Renal cortical epithelial cell (primary cell): ENCODE measurements at regions not wholly inside any gene's neighbourhood (a gene's known extent, or its start where the extent isn't known, plus 50 kb on each side); places are given as distances from the start of the nearest gene placed in this dataset.

Experiments used
- DNase-seq: peaks from one replicate; pipeline ENCODE4 v3.0.0-alpha.2; 2011; ENCODE audit warnings: low read depth

- DNase-seq: no peak
These were observed 499.5 kb downstream of the AACS start for GRCh38 chr12:125564753-125565152.

DNA sequence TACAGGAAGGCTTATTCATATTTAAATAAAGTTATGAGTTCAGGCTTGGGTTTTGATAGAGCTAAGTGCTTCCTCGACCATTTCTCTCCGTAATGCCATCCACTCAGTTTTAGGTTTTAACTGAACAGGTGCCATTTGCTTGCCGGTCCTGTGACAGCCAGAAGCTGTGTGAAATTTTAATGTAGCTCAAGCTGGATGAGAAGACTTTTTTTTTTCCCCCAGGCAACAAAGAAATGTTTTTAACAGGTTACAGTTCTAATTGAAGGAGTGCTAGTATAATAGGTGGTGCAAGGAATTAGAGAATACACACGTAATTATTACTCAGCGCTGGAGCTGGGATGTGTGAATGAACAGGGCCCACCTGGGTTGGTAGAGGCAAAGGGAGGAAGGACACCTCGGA lies 502.3 kb downstream of the AACS start:
- DNase-seq: no peak

DNA sequence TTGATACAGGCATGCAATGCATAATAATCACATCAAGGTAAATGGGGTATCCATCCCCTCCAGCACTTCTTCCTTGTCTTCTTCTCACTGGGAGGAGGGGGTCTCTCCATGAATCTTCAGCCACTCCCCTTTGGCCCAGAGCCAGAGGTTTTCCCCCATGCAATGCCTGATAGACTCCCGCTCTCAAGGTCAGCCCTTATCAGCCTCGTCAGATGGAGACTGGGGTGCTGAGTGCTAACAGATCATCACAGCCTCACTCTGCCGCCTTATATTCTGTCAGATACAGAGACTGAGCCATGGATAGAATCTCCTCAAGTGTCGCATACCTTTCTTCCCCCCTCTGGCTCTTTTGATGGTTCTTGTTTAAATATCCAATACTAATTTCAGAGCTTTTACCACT lies 503.1 kb downstream of the AACS start:
- DNase-seq: no peak

DNA sequence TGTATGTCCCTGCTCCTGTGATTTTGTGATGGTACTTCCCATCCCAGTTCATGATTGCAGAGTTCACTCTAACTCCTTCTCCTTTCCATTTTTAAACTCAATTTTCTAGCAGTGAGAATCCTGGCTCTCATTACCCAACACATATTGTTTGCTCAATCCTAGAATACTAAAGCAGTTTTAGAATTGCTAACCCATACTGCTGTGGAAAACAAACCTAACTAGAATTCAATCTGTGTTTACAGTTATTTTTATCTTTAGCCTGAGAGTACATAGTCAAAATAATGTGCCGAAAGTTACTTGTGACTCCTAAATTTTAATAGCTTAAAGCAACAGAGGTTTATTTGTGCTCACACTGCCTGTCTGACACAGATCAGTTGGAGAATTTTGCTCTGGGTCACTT lies 508.0 kb downstream of the AACS start:
- no peak for DNase-seq

- no peak for DNase-seq
These were observed 512.1 kb downstream of the AACS start for GRCh38 chr12:125577334-125577733.

DNA sequence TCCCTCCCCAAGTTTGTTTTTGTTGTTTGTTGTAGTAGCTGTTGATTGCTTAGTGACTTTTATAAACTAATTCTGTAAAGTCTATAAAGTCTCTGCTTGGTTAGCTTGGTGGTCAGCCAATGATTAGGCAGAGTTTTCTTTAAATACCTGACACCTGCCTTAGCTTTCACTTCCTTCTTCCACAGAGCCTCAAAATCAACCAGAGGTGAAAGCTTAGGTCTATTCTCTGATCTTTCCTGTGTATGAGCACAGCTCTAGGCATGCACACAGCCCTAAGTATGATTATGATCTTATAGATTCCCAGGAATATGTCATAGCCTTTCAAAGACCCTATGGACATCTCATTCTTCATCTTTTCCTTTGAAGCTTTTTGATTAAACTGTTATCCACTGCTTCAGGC lies 514.7 kb downstream of the AACS start:
- no peak for DNase-seq

DNA sequence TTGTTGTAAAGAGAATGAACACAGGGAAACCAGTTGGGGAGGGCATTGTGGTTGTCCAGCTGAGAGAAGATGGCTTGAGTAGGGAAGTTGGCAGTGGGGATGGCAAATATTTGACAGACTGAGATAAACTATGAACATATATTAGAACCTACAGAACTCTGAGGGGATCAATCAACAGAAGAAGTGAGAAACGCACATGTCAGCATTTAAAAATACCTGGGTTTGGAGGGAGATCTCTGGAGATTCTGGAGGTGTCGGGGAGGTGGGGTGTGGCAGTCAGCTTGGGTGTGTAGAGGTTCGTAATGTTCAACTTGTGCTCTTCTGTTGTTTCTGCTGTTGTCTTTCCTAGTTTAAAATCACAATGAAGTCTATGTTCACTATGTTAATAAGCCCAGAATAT lies 517.8 kb downstream of the AACS start:
- no peak for DNase-seq

GRCh38 chr12:125586441-125586840 lies 521.2 kb downstream of the AACS start:
- DNase-seq: no peak

GRCh38 chr12:125593269-125593668 lies 528.0 kb downstream of the AACS start:
- DNase-seq: no peak

- no peak for DNase-seq
These were observed 539.7 kb downstream of the AACS start for GRCh38 chr12:125604976-125605375.

DNA sequence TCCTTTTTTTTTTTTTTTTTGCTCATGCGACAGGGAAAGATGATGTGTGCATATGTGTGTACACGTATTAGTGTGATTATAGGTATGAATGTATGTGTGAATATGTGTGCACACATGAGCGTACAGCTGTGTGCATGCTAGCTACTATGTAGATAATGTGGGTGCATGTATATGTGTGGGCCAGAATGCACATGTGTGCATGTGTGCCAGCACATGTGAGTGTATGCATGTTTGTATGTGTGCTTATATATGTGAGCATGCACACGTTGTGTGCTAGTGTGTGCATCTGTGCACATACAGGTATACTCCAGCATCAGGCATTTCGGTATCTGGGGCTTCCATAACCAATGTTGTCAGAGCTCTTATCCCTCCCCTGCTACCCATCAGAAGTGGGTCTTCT lies 541.1 kb downstream of the AACS start:
- no peak for DNase-seq

DNA sequence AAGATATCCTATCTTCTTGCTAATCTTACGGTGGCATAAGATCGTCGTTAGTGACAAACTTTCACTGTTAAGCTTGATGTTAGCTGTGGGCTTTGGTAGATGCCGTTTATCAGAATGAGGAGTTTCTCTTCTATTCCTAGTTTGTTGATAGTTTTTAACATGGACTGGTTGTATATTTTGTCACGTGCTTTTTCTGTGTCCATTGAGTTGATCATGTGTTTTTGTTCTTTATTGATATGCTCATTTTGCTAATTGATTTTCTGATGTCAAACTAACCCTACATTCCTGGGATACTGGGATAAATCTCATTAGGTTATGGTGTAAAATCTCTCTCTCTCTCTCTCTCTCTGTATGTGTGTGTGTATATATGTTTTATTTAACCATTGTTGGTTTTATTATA lies 545.1 kb downstream of the AACS start:
- DNase-seq: no peak

DNA sequence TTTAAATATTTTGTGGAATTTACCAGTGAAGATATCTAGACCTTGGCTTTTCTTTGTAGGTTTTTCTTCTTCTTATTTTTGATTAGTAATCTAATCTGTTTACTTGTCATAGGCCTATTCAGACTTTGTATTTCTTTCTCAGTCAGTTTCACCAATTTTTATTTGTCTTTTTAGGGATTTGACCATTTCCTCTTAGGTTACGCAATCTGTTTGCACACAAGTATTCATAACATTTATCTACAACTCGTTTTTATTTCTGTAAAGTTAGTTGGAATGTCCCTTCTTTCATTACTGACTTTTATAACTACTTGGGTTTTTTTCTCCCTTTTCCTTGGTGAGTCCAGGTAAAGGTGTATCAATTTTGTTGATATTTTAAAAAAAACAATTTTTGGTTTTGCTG lies 545.7 kb downstream of the AACS start:
- DNase-seq: no peak

GRCh38 chr12:125614058-125614457 lies 548.8 kb downstream of the AACS start:
- DNase-seq: no peak

DNA sequence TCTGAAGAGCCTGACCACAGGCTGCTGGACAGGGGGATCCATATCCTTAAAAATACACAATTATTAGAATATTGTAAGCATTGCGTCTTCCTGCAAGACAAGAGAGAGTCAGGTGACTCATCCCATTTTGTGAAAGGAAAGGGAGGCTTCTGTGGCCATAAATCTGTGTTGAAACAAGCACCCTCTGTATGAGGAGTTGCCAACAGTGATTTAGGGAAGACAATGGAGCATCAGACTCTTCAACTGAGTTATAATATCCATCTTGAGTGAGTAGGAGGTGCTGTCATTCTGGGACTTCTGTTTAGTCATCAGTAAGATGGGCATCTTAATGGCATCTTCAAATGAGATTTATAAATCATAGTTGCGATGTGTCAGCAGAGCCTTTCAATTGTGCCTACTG lies 554.5 kb downstream of the AACS start:
- no peak for DNase-seq

GRCh38 chr12:125633686-125634085 lies 568.5 kb downstream of the AACS start:
- no peak for DNase-seq

GRCh38 chr12:125634813-125635212 lies 569.6 kb downstream of the AACS start:
- no peak for DNase-seq

GRCh38 chr12:125639826-125640225 lies 574.6 kb downstream of the AACS start:
- no peak for DNase-seq

DNA sequence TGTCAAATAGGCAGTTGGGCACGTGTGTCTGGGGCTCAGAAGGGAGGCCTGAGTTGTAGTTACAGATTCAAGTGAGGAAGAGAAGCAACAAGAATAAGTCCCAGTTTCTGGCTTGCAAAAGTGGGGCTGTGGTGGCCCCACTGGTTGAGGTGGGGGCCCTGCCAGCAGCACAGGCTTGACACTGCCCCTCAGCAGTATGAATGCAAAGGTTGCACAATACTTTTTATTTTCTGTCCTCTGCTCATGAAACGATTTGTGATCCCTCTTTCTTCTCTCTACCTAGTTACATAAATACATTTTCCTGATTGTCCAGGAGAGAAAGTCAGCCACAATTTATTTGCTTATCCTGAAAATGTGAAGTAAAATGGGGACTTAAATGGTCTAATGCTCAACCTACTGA lies 577.8 kb downstream of the AACS start:
- no peak for DNase-seq

DNA sequence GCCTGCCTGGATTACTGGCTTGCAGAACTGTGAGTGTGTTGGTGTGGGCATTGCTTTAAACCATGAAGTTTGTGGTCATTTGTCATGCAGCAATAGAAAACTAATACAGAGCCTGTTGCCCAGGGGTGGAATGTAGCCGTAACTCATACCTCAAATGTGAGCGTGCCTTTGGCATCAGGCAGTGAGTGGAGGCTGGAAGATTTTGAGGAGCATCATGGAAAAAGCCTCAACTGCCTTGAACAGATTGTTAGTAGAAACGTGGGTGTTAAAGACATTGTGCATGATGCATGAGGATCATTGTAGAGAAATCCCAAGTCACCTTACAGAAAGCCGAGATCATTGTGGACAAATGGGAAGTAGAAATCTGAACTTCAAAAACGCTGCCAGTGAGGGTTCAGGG lies 580.5 kb downstream of the AACS start:
- DNase-seq: no peak

GRCh38 chr12:125650587-125650986 lies 585.4 kb downstream of the AACS start:
- DNase-seq: no peak

DNA sequence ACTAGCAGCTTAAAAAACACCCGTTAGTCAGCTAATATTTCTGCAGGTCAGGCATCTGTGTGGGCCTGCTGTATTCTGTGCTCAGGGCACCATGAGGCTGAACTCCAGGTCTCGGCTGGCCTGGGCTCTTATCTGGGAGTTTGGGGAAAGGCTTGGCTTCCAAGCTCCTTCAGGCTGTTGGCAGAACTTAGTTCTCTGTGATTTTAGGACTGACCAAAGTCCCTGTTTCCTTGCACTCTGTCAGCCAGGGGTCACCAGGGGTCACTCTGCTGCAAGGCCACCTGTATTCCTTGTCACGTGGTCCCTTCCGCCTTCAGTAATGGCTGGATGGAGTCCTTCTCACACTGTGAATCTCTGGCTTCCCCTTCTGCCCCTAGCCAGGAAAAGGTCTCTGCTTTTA lies 586.4 kb downstream of the AACS start:
- no peak for DNase-seq

- no peak for DNase-seq
These were observed 587.4 kb downstream of the AACS start for GRCh38 chr12:125652681-125653080.

DNA sequence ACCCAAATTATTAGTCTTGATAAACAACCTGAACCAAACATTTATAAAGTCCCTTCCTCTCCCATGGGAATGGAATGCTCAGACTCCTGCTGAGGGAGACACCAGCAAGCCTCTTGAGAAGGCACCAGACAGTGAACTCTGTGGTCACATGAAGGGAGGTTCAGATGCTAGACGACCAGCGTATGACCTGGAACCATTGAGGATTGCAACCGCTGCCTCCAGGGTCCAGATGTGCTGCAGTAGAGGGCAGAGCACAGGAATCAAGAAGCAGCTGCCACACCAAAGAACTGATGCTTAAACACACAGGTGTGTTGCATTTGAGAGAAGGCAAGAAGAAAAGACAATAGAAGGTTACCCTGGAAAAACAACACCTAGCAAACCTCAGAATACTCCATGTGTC lies 592.4 kb downstream of the AACS start:
- no peak for DNase-seq
